GM12878 (cell line): ENCODE measurements at regions not wholly inside any gene's neighbourhood (a gene's known extent, or its start where the extent isn't known, plus 50 kb on each side); places are given as distances from the start of the nearest gene placed in this dataset.

Source experiments
- ATAC-seq: fragments of 200-7000 bp; cut with Tn5 transposase; 3 replicates; pipeline ENCODE4 v1.9.1; 2020; ENCODE audit warnings: mild to moderate bottlenecking, moderate library complexity
- BruUV-seq: library from RNA; stranded (reverse); fragments of 400-500 nt; replicated peaks from 2 replicates; lab custom pipeline; 2021; lab: Mats Ljungman, UMichigan
- CTCF ChIA-PET: fragments of 300-600 bp; sonication (Branson Sonifier 250); formaldehyde crosslinking; extraction: SDS; loops from one replicate; lab custom pipeline; 2021; ENCODE audit warnings: inconsistent platforms; lab: Yijun Ruan, JAX
- POLR2A ChIA-PET: fragments of 350-600 bp; formaldehyde crosslinking; extraction: SDS; loops from one replicate; lab custom pipeline; 2021; ENCODE audit warnings: inconsistent platforms; lab: Charles Lee
- RAD21 ChIA-PET: fragments of 300-600 bp; sonication (Branson Sonifier 250); formaldehyde crosslinking; loops from one replicate; lab custom pipeline; 2023; ENCODE audit warnings: antibody characterized with exemption; ENCODE audit not compliant: unreplicated experiment; lab: Charles Lee
- SMC1A ChIA-PET: fragments of 300-600 bp; sonication (Branson Sonifier 250); formaldehyde crosslinking; loops from one replicate; lab custom pipeline; 2023; ENCODE audit not compliant: unreplicated experiment, uncharacterized antibody; lab: Charles Lee
- DNase-seq: peaks from one replicate; pipeline ENCODE4 v3.0.0-alpha.2; 2011; ENCODE audit warnings: low read depth, low spot score
- FAIRE-seq: peaks from 3 replicates; lab custom pipeline; 2011; peaks lifted over from hg19 to GRCh38; lab: Jason Lieb, UNC
- H2AFZ ChIP-seq: 2 replicates; pipeline ENCODE4 v1.6.0; 2011; ENCODE audit warnings: low read depth, low read length, control low read depth; ENCODE audit not compliant: control insufficient read depth
- H3K27ac ChIP-seq: 2 replicates; pipeline ENCODE4 v1.5.1; 2011; ENCODE audit warnings: control low read depth; ENCODE audit not compliant: control insufficient read depth, insufficient read depth
- H3K27me3 ChIP-seq, 2 experiments: replicated peaks in 1 of 2; 2 replicates each; pipeline versions ENCODE4 v1.6.0 to v1.6.1; 2011; ENCODE audit warnings: low read length in 1 of 2; ENCODE audit not compliant: control insufficient read depth in 2 of 2, insufficient read depth in 2 of 2
- H3K36me3 ChIP-seq, 2 experiments: 2 replicates each; pipeline ENCODE4 v1.5.1; 2011; ENCODE audit warnings: low read length in 1 of 2; ENCODE audit not compliant: control insufficient read depth in 2 of 2, insufficient read depth in 2 of 2
- H3K4me1 ChIP-seq: 2 replicates; pipeline ENCODE4 v1.6.1; 2011; ENCODE audit warnings: mild to moderate bottlenecking, low read length, moderate library complexity, mixed read lengths; ENCODE audit not compliant: control insufficient read depth, insufficient read depth
- H3K4me2 ChIP-seq: 2 replicates; pipeline ENCODE4 v1.6.0; 2011; ENCODE audit warnings: control low read depth; ENCODE audit not compliant: control insufficient read depth, insufficient read depth
- H3K4me3 ChIP-seq: fragments of 200-600 bp; sonication (generic); 2 replicates; pipeline ENCODE4 v1.5.1; 2016
- H3K79me2 ChIP-seq: 2 replicates; pipeline ENCODE4 v1.6.0; 2011; ENCODE audit warnings: low read length; ENCODE audit not compliant: control insufficient read depth, insufficient read depth
- H3K9ac ChIP-seq: 2 replicates; pipeline ENCODE4 v1.8.0; 2011; ENCODE audit warnings: low read length, control low read depth, mixed read lengths; ENCODE audit not compliant: control insufficient read depth, insufficient read depth
- H3K9me3 ChIP-seq: replicated peaks from 3 replicates; pipeline ENCODE4 v1.5.1; 2011; ENCODE audit warnings: mild to moderate bottlenecking, low read length; ENCODE audit not compliant: control insufficient read depth, insufficient read depth
- H4K20me1 ChIP-seq: 2 replicates; pipeline ENCODE4 v1.6.0; 2011; ENCODE audit not compliant: control insufficient read depth, insufficient read depth
- CEBPB ChIP-seq, 2 experiments: fragments of 150-350 bp in 1 of 2; IDR thresholded peaks; 2 replicates each; pipeline ENCODE4 v1.6.1; 2012 to 2014; ENCODE audit warnings: low read depth in 2 of 2, low read length in 2 of 2, borderline replicate concordance in 1 of 2, inconsistent platforms in 1 of 2
- EED ChIP-seq: sonication (generic); IDR thresholded peaks from 2 replicates; pipeline ENCODE4 v1.6.1; 2016; ENCODE audit warnings: antibody characterized with exemption, low read depth
- EP300 ChIP-seq, 2 experiments: fragments of 150-350 bp in 1 of 2; IDR thresholded peaks; 2 replicates each; pipeline ENCODE4 v1.6.1; 2011 to 2012; ENCODE audit warnings: low read depth in 2 of 2, low read length in 2 of 2, borderline replicate concordance in 1 of 2, improper control_type of control experiment in 1 of 2, inconsistent platforms in 1 of 2; ENCODE audit not compliant: control insufficient read depth in 1 of 2
- FOXM1 ChIP-seq: IDR thresholded peaks from 2 replicates; pipeline ENCODE4 v1.6.1; 2012; ENCODE audit warnings: low read depth, mild to moderate bottlenecking, inconsistent platforms, low read length, moderate library complexity
- GATAD2B ChIP-seq: fragments of 450-650 bp; conservative IDR thresholded peaks from 2 replicates; pipeline ENCODE4 v1.6.1; 2017; ENCODE audit warnings: low read depth, mild to moderate bottlenecking, moderate library complexity
- HCFC1 ChIP-seq: fragments of 150-350 bp; IDR thresholded peaks from 2 replicates; pipeline ENCODE4 v1.6.1; 2014; ENCODE audit warnings: low read length
- RAD51 ChIP-seq: fragments of 450-650 bp; IDR thresholded peaks from 2 replicates; pipeline ENCODE4 v1.6.1; 2016; ENCODE audit warnings: moderate library complexity, mild to moderate bottlenecking, inconsistent platforms
- SIX5 ChIP-seq: IDR thresholded peaks from 2 replicates; pipeline ENCODE4 v1.6.1; 2011; ENCODE audit warnings: mild to moderate bottlenecking, low read depth, low read length, moderate library complexity; ENCODE audit not compliant: severe bottlenecking
- SMAD5 ChIP-seq: IDR thresholded peaks from 2 replicates; pipeline ENCODE4 v1.6.1; 2016; ENCODE audit warnings: antibody characterized with exemption, low read depth
- SREBF2 ChIP-seq: IDR thresholded peaks from 2 replicates; pipeline ENCODE4 v1.6.1; 2012; ENCODE audit warnings: mild to moderate bottlenecking, low read length
- TBL1XR1 ChIP-seq: IDR thresholded peaks from 2 replicates; pipeline ENCODE4 v1.6.1; 2012; ENCODE audit warnings: low read depth, low read length, improper control_type of control experiment
- ZZZ3 ChIP-seq: IDR thresholded peaks from 2 replicates; pipeline ENCODE4 v1.6.1; 2011; ENCODE audit warnings: low read depth; ENCODE audit not compliant: control insufficient read depth, insufficient read length
- WGBS: methylation state at CpG from one replicate; pipeline ENCODE4 v1.1.6; 2016; ENCODE audit warnings: low lambda C conversion rate; ENCODE audit not compliant: insufficient replicate concordance, insufficient coverage; ENCODE audit errors: missing lambda C conversion rate; 5-methylcytosine and 5-hydroxymethylcytosine counted together
- in situ Hi-C: fragments of 300-500 bp; cut with MboI; formaldehyde crosslinking; loops from 9 replicates; pipeline ENCODE4 v1.14.3; 2018; ENCODE audit warnings: mixed read lengths
- intact Hi-C: fragments of 100-400 bp; cut with micrococcal nuclease; formaldehyde crosslinking; loops from one replicate; pipeline ENCODE4 v1.14.2; 2022; ENCODE audit not compliant: unreplicated experiment
- TF ChIP-seq, protein P1 (sequence below): IDR thresholded peaks from 2 replicates; pipeline ENCODE4 v1.6.1; 2011; ENCODE audit warnings: borderline replicate concordance, low read depth, mild to moderate bottlenecking, moderate library complexity, mixed read lengths, low read length; ENCODE audit not compliant: insufficient read depth; ENCODE audit errors: extremely low read length
- TF ChIP-seq, protein P2 (sequence below): fragments of 450-650 bp; IDR thresholded peaks from 2 replicates; pipeline ENCODE4 v1.6.1; 2014; ENCODE audit warnings: mild to moderate bottlenecking
- TF ChIP-seq, protein P3 (sequence below): IDR thresholded peaks from 2 replicates; pipeline ENCODE4 v1.6.1; 2012; ENCODE audit warnings: mild to moderate bottlenecking, low read depth, low read length
- TF ChIP-seq, protein P4 (sequence below): fragments of 450-650 bp; IDR thresholded peaks from 2 replicates; pipeline ENCODE4 v1.6.1; 2017; ENCODE audit warnings: mild to moderate bottlenecking, moderate library complexity

DNA sequence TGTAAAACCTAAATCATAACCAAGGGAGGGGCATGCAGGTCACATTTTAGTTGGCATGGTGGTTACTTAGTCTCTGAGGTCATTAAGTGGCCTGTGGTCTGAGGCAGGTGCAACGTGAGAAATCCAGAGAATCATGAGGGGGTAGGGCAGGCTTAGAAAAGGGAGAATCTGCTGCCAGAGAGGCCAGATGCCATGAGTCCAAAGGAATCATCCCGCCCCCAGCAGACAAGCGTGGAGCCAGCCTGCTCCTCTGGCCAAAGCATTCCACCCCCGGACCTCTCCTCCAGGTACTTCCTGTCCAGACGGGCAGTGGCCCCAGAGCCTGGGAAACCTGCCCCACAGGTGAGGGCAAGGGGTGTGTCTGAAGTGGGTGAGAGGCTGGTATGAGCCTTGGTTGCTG is 196.4 kb upstream of the ZNF32 start:
- 70% methylated on average over 5 of the region's 5 CpGs for WGBS
- no peaks in the 10 kb centered on the region; the same call in 1 of the 2 replicates for H3K4me1 ChIP-seq
- no TSS peak for BruUV-seq
- no peak for FAIRE-seq
- in situ Hi-C loops = no loop called here
- H3K79me2 ChIP-seq = no peaks in the 10 kb centered on the region
- ChIA-PET SMC1A (no interaction called here), CTCF (no interaction called here), POLR2A (no interaction called here), RAD21 (no interaction called here)
- no peak overlapping the region for H3K4me3 ChIP-seq
- no peaks in the 10 kb centered on the region for H3K27me3 ChIP-seq
- no peaks in the 10 kb centered on the region for H4K20me1 ChIP-seq
- H3K4me2 ChIP-seq = no peak overlapping the region
- no peak for ATAC-seq
- no peaks in the 10 kb centered on the region for H3K36me3 ChIP-seq
- no peak overlapping the region for H2AFZ ChIP-seq
- intact Hi-C loops = loop anchor here (10.0 kb wide), 1 partner anchor 150 kb away; no protein-coding TSS in a partner anchor
- no peak for DNase-seq
- no peak overlapping the region for H3K27ac ChIP-seq
- no peak overlapping the region for H3K9ac ChIP-seq
- H3K9me3 ChIP-seq = no peaks in the 10 kb centered on the region
- TF ChIP-seq, protein P1, sequence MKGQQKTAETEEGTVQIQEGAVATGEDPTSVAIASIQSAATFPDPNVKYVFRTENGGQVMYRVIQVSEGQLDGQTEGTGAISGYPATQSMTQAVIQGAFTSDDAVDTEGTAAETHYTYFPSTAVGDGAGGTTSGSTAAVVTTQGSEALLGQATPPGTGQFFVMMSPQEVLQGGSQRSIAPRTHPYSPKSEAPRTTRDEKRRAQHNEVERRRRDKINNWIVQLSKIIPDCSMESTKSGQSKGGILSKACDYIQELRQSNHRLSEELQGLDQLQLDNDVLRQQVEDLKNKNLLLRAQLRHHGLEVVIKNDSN = no peak
- TF ChIP-seq EED (no peak), FOXM1 (no peak), CEBPB (IDR thresholded peaks at IDR 0.05; ENCODE audit: borderline replicate concordance in 1 of 2, low read depth in 2 of 2, low read length in 2 of 2) (no peak), EP300 (IDR thresholded peaks at IDR 0.05; ENCODE audit: borderline replicate concordance in 1 of 2, control insufficient read depth in 1 of 2, low read depth in 2 of 2, low read length in 2 of 2) (no peak), GATAD2B (no peak), SMAD5 (no peak), ZZZ3 (no peak), HCFC1 (no peak), TBL1XR1 (no peak), RAD51 (no peak), SREBF2 (no peak), SIX5 (no peak)
- TF ChIP-seq, protein P2, sequence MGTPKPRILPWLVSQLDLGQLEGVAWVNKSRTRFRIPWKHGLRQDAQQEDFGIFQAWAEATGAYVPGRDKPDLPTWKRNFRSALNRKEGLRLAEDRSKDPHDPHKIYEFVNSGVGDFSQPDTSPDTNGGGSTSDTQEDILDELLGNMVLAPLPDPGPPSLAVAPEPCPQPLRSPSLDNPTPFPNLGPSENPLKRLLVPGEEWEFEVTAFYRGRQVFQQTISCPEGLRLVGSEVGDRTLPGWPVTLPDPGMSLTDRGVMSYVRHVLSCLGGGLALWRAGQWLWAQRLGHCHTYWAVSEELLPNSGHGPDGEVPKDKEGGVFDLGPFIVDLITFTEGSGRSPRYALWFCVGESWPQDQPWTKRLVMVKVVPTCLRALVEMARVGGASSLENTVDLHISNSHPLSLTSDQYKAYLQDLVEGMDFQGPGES = no peak
- TF ChIP-seq, protein P3, sequence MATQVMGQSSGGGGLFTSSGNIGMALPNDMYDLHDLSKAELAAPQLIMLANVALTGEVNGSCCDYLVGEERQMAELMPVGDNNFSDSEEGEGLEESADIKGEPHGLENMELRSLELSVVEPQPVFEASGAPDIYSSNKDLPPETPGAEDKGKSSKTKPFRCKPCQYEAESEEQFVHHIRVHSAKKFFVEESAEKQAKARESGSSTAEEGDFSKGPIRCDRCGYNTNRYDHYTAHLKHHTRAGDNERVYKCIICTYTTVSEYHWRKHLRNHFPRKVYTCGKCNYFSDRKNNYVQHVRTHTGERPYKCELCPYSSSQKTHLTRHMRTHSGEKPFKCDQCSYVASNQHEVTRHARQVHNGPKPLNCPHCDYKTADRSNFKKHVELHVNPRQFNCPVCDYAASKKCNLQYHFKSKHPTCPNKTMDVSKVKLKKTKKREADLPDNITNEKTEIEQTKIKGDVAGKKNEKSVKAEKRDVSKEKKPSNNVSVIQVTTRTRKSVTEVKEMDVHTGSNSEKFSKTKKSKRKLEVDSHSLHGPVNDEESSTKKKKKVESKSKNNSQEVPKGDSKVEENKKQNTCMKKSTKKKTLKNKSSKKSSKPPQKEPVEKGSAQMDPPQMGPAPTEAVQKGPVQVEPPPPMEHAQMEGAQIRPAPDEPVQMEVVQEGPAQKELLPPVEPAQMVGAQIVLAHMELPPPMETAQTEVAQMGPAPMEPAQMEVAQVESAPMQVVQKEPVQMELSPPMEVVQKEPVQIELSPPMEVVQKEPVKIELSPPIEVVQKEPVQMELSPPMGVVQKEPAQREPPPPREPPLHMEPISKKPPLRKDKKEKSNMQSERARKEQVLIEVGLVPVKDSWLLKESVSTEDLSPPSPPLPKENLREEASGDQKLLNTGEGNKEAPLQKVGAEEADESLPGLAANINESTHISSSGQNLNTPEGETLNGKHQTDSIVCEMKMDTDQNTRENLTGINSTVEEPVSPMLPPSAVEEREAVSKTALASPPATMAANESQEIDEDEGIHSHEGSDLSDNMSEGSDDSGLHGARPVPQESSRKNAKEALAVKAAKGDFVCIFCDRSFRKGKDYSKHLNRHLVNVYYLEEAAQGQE = no peak
- TF ChIP-seq, protein P4, sequence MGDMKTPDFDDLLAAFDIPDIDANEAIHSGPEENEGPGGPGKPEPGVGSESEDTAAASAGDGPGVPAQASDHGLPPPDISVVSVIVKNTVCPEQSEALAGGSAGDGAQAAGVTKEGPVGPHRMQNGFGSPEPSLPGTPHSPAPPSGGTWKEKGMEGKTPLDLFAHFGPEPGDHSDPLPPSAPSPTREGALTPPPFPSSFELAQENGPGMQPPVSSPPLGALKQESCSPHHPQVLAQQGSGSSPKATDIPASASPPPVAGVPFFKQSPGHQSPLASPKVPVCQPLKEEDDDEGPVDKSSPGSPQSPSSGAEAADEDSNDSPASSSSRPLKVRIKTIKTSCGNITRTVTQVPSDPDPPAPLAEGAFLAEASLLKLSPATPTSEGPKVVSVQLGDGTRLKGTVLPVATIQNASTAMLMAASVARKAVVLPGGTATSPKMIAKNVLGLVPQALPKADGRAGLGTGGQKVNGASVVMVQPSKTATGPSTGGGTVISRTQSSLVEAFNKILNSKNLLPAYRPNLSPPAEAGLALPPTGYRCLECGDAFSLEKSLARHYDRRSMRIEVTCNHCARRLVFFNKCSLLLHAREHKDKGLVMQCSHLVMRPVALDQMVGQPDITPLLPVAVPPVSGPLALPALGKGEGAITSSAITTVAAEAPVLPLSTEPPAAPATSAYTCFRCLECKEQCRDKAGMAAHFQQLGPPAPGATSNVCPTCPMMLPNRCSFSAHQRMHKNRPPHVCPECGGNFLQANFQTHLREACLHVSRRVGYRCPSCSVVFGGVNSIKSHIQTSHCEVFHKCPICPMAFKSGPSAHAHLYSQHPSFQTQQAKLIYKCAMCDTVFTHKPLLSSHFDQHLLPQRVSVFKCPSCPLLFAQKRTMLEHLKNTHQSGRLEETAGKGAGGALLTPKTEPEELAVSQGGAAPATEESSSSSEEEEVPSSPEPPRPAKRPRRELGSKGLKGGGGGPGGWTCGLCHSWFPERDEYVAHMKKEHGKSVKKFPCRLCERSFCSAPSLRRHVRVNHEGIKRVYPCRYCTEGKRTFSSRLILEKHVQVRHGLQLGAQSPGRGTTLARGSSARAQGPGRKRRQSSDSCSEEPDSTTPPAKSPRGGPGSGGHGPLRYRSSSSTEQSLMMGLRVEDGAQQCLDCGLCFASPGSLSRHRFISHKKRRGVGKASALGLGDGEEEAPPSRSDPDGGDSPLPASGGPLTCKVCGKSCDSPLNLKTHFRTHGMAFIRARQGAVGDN = no peak
